IMR-90 (cell line): ENCODE measurements at regions not wholly inside any gene's neighbourhood (a gene's known extent, or its start where the extent isn't known, plus 50 kb on each side); places are given as distances from the start of the nearest gene placed in this dataset.

Source experiments
- ATAC-seq: fragments of 200-7000 bp; cut with Tn5 transposase; 2 replicates; pipeline ENCODE4 v1.9.1; 2020; ENCODE audit warnings: low read depth, mild to moderate bottlenecking, moderate library complexity
- BruUV-seq: library from RNA; stranded (reverse); fragments of 400-500 nt; replicated peaks from 2 replicates; lab custom pipeline; 2021; lab: Mats Ljungman, UMichigan
- CTCF ChIA-PET: fragments of 300-600 bp; formaldehyde crosslinking; extraction: SDS; loops from one replicate; lab custom pipeline; 2021; ENCODE audit warnings: antibody characterized with exemption; lab: Yijun Ruan, JAX
- POLR2A ChIA-PET: fragments of 300-600 bp; sonication (Branson Sonifier 250); formaldehyde crosslinking; loops from one replicate; lab custom pipeline; 2022; ENCODE audit warnings: antibody characterized with exemption; ENCODE audit not compliant: unreplicated experiment; lab: Charles Lee
- DNase-seq: peaks from one replicate; pipeline ENCODE4 v3.0.0; 2013
- H2AFZ ChIP-seq: replicated peaks from 2 replicates; pipeline ENCODE3; 2013; ENCODE audit warnings: low read length, mild to moderate bottlenecking; ENCODE audit not compliant: poor library complexity
- H2AK5ac ChIP-seq: 2 replicates; pipeline ENCODE4 v1.6.1; 2013; ENCODE audit warnings: low read depth, low read length, inconsistent platforms
- H2AK9ac ChIP-seq: replicated peaks from 2 replicates; pipeline ENCODE3; 2013; ENCODE audit warnings: mild to moderate bottlenecking, low read depth, low read length, moderate library complexity; ENCODE audit not compliant: poor library complexity
- H2BK120ac ChIP-seq: 2 replicates; pipeline ENCODE4 v1.6.1; 2013; ENCODE audit warnings: low read depth, low read length, inconsistent platforms
- H2BK15ac ChIP-seq: 3 replicates; pipeline ENCODE4 v1.6.1; 2013; ENCODE audit warnings: low read depth, low read length, inconsistent platforms
- H2BK20ac ChIP-seq: 2 replicates; pipeline ENCODE4 v1.6.1; 2013; ENCODE audit warnings: low read depth, mild to moderate bottlenecking, inconsistent platforms, low read length, moderate library complexity
- H2BK5ac ChIP-seq: 2 replicates; pipeline ENCODE4 v1.6.1; 2013; ENCODE audit warnings: mild to moderate bottlenecking, low read depth, low read length, inconsistent platforms; ENCODE audit not compliant: poor library complexity, severe bottlenecking
- H3K14ac ChIP-seq: replicated peaks from 2 replicates; pipeline ENCODE4 v1.6.1; 2013; ENCODE audit warnings: low read depth, low read length, inconsistent platforms
- H3K18ac ChIP-seq: 2 replicates; pipeline ENCODE4 v1.6.1; 2013; ENCODE audit warnings: low read depth, low read length, control low read depth
- H3K23ac ChIP-seq: 2 replicates; pipeline ENCODE4 v1.6.1; 2013; ENCODE audit warnings: low read depth, low read length, inconsistent platforms
- H3K27ac ChIP-seq: 2 replicates; pipeline ENCODE4 v1.5.1; 2013; ENCODE audit warnings: mild to moderate bottlenecking, control low read depth, low read length; ENCODE audit not compliant: insufficient read depth
- H3K27me3 ChIP-seq: 2 replicates; pipeline ENCODE4 v1.6.1; 2013; ENCODE audit warnings: low read length; ENCODE audit not compliant: control insufficient read depth, insufficient read depth
- H3K36me3 ChIP-seq: 2 replicates; pipeline ENCODE4 v1.6.1; 2013; ENCODE audit warnings: low read length, mixed read lengths; ENCODE audit not compliant: control insufficient read depth, insufficient read depth
- H3K4ac ChIP-seq: 2 replicates; pipeline ENCODE4 v1.6.1; 2013; ENCODE audit warnings: low read depth, low read length, inconsistent platforms
- H3K4me1 ChIP-seq: 2 replicates; pipeline ENCODE4 v1.6.1; 2013; ENCODE audit warnings: low read length, mixed read lengths; ENCODE audit not compliant: control insufficient read depth, insufficient read depth
- H3K4me2 ChIP-seq: 2 replicates; pipeline ENCODE4 v1.6.1; 2013; ENCODE audit warnings: low read depth, mild to moderate bottlenecking, control low read depth, low read length, moderate library complexity
- H3K4me3 ChIP-seq: 2 replicates; pipeline ENCODE4 v1.5.1; 2013; ENCODE audit warnings: low read depth, mild to moderate bottlenecking, control low read depth, low read length, moderate library complexity; ENCODE audit not compliant: insufficient read depth
- H3K56ac ChIP-seq: 2 replicates; pipeline ENCODE4 v1.6.1; 2013; ENCODE audit warnings: low read length, inconsistent platforms; ENCODE audit not compliant: insufficient read depth; ENCODE audit errors: extremely low read depth
- H3K79me1 ChIP-seq, 2 experiments: 2 replicates each; pipeline ENCODE4 v1.6.1; 2013; ENCODE audit warnings: low read length in 2 of 2, inconsistent platforms in 1 of 2, low read depth in 1 of 2
- H3K9ac ChIP-seq: 2 replicates; pipeline ENCODE4 v1.6.1; 2013; ENCODE audit warnings: low read depth, low read length, control low read depth
- H3K9me1 ChIP-seq: 2 replicates; pipeline ENCODE4 v1.6.1; 2013; ENCODE audit warnings: low read length, inconsistent platforms; ENCODE audit not compliant: insufficient read depth
- H3K9me3 ChIP-seq: 2 replicates; pipeline ENCODE4 v1.6.1; 2013; ENCODE audit warnings: low read length; ENCODE audit not compliant: control insufficient read depth, insufficient read depth
- H4K20me1 ChIP-seq: 2 replicates; pipeline ENCODE4 v1.6.1; 2013; ENCODE audit warnings: low read length, inconsistent platforms; ENCODE audit not compliant: insufficient read depth
- H4K5ac ChIP-seq: 2 replicates; pipeline ENCODE4 v1.6.1; 2013; ENCODE audit warnings: mild to moderate bottlenecking, low read depth, low read length, control low read depth
- H4K8ac ChIP-seq, 2 experiments: 2 replicates each; pipeline ENCODE4 v1.6.1; 2013; ENCODE audit warnings: low read depth in 2 of 2, low read length in 2 of 2, control low read depth in 1 of 2, inconsistent platforms in 1 of 2
- H4K91ac ChIP-seq: 2 replicates; pipeline ENCODE4 v1.6.1; 2013; ENCODE audit warnings: low read depth, low read length, inconsistent platforms; ENCODE audit not compliant: insufficient read depth
- BHLHE40 ChIP-seq: fragments of 150-350 bp; IDR thresholded peaks from 2 replicates; pipeline ENCODE4 v1.6.1; 2016; ENCODE audit warnings: mild to moderate bottlenecking, low read depth, low read length
- CEBPB ChIP-seq: IDR thresholded peaks from 2 replicates; pipeline ENCODE4 v1.6.1; 2012; ENCODE audit warnings: low read depth, low read length, improper control_type of control experiment
- CHD1 ChIP-seq: IDR thresholded peaks from 2 replicates; pipeline ENCODE4 v1.6.1; 2012; ENCODE audit warnings: low read depth, low read length, improper control_type of control experiment
- FOS ChIP-seq: fragments of 150-350 bp; IDR thresholded peaks from 2 replicates; pipeline ENCODE4 v1.6.1; 2016; ENCODE audit warnings: low read depth, low read length
- MAFK ChIP-seq: IDR thresholded peaks from 2 replicates; pipeline ENCODE4 v1.6.1; 2012; ENCODE audit warnings: low read depth, low read length, improper control_type of control experiment
- MAZ ChIP-seq: IDR thresholded peaks from 2 replicates; pipeline ENCODE4 v1.6.1; 2012; ENCODE audit warnings: low read depth, mild to moderate bottlenecking, low read length, improper control_type of control experiment, moderate library complexity, borderline replicate concordance
- MXI1 ChIP-seq: IDR thresholded peaks from 2 replicates; pipeline ENCODE4 v1.6.1; 2012; ENCODE audit warnings: low read depth, mild to moderate bottlenecking, low read length, moderate library complexity, borderline replicate concordance
- NFE2L2 ChIP-seq: fragments of 150-350 bp; IDR thresholded peaks from 2 replicates; pipeline ENCODE4 v1.6.1; 2016; ENCODE audit warnings: low read depth, mild to moderate bottlenecking, low read length
- POLR2A ChIP-seq: IDR thresholded peaks from 2 replicates; pipeline ENCODE4 v1.6.1; 2012; ENCODE audit warnings: mild to moderate bottlenecking, low read depth, low read length
- RAD21 ChIP-seq: IDR thresholded peaks from 2 replicates; pipeline ENCODE4 v1.6.1; 2012; ENCODE audit warnings: low read length, improper control_type of control experiment
- RCOR1 ChIP-seq: IDR thresholded peaks from 2 replicates; pipeline ENCODE4 v1.6.1; 2012; ENCODE audit warnings: mild to moderate bottlenecking, low read length, improper control_type of control experiment; ENCODE audit not compliant: insufficient replicate concordance
- RFX5 ChIP-seq: IDR thresholded peaks from 2 replicates; pipeline ENCODE4 v1.8.0; 2012; ENCODE audit warnings: low read depth, mild to moderate bottlenecking, low read length, moderate library complexity
- SMC3 ChIP-seq: fragments of 150-350 bp; IDR thresholded peaks from 2 replicates; pipeline ENCODE4 v1.6.1; 2016; ENCODE audit warnings: low read depth, mild to moderate bottlenecking, antibody characterized with exemption, low read length, moderate library complexity
- USF2 ChIP-seq: fragments of 150-350 bp; IDR thresholded peaks from 2 replicates; pipeline ENCODE4 v1.6.1; 2017; ENCODE audit warnings: mild to moderate bottlenecking, antibody characterized with exemption, low read length, low read depth
- WGBS, 2 experiments: methylation state at CpG; one replicate each; pipeline versions ENCODE4 v1.1.5 to v1.1.7; 2013; ENCODE audit warnings: missing lambda C conversion rate in 2 of 2; ENCODE audit not compliant: insufficient read length in 1 of 2; ENCODE audit errors: extremely low coverage in 2 of 2; 5-methylcytosine and 5-hydroxymethylcytosine counted together
- dilution Hi-C: fragments of 300-500 bp; cut with HindIII; formaldehyde crosslinking; loops from one replicate; pipeline ENCODE4 v1.14.3; 2018; ENCODE audit warnings: low sequenced_read_pairs; ENCODE audit not compliant: unreplicated experiment
- in situ Hi-C: fragments of 300-500 bp; cut with MboI; formaldehyde crosslinking; loops from 3 replicates; pipeline ENCODE4 v1.14.3; 2019; ENCODE audit warnings: low sequenced_read_pairs, inconsistent platforms, mixed read lengths
- intact Hi-C: fragments of 100-400 bp; cut with micrococcal nuclease; formaldehyde crosslinking; loops from 2 replicates; pipeline ENCODE4 v1.10.0; 2022
- TF ChIP-seq, protein P1 (sequence below): conservative IDR thresholded peaks from 2 replicates; pipeline ENCODE4 v1.5.1; 2012; ENCODE audit warnings: mild to moderate bottlenecking, low read depth, low read length, improper control_type of control experiment
- TF ChIP-seq, protein P2 (sequence below): fragments of 150-350 bp; IDR thresholded peaks from 2 replicates; pipeline ENCODE4 v1.6.1; 2016; ENCODE audit warnings: low read depth, mild to moderate bottlenecking, low read length, moderate library complexity, borderline replicate concordance

GRCh38 chr11:56911312-56911711 is 77.4 kb upstream of the OR5AK2 start:
- no peak overlapping the region for H2AK5ac ChIP-seq
- in situ Hi-C loops = no loop called here
- dilution Hi-C loops = no loop called here

More at GRCh38 chr11:56911312-56911711, 77.4 kb upstream of the OR5AK2 start:
- Histone ChIP-seq H3K27ac (no peak overlapping the region), H3K14ac (no peak overlapping the region), H3K4me1 (no peaks in the 10 kb centered on the region), H3K4me3 (no peak overlapping the region), H3K4ac (no peak overlapping the region), H2BK120ac (no peak overlapping the region), H3K36me3 (no peaks in the 10 kb centered on the region), H3K9ac (no peak overlapping the region), H4K20me1 (no peaks in the 10 kb centered on the region), H3K4me2 (no peak overlapping the region), H2AFZ (no peak overlapping the region), H3K79me1 (no peaks in the 10 kb centered on the region), H2BK20ac (no peak overlapping the region), H2AK9ac (no peak overlapping the region), H2BK15ac (no peak overlapping the region), H4K91ac (no peak overlapping the region), H2BK5ac (no peak overlapping the region), H3K9me3 (no peaks in the 10 kb centered on the region), H4K5ac (no peak overlapping the region), H3K27me3 (no peaks in the 10 kb centered on the region), H3K18ac (no peak overlapping the region), H3K9me1 (no peaks in the 10 kb centered on the region), H4K8ac (no peak overlapping the region), H3K56ac (no peak overlapping the region), H3K23ac (no peak overlapping the region)
- intact Hi-C loops = no loop called here
- POLR2A ChIA-PET = no interaction called here
- ATAC-seq (no peak), DNase-seq (no peak)
- CTCF ChIA-PET = no interaction called here
- no TSS peak for BruUV-seq
- no CpG with 5 or more reads among the region's 5 CpGs for WGBS, 2 experiments
- TF ChIP-seq MXI1 = no peak
- no peak for TF ChIP-seq NFE2L2
- no peak for TF ChIP-seq CEBPB
- TF ChIP-seq CHD1 = no peak
- no peak for TF ChIP-seq RFX5
- TF ChIP-seq BHLHE40 = no peak
- no peak for TF ChIP-seq RCOR1
- TF ChIP-seq RAD21 = no peak
- TF ChIP-seq, protein P1, sequence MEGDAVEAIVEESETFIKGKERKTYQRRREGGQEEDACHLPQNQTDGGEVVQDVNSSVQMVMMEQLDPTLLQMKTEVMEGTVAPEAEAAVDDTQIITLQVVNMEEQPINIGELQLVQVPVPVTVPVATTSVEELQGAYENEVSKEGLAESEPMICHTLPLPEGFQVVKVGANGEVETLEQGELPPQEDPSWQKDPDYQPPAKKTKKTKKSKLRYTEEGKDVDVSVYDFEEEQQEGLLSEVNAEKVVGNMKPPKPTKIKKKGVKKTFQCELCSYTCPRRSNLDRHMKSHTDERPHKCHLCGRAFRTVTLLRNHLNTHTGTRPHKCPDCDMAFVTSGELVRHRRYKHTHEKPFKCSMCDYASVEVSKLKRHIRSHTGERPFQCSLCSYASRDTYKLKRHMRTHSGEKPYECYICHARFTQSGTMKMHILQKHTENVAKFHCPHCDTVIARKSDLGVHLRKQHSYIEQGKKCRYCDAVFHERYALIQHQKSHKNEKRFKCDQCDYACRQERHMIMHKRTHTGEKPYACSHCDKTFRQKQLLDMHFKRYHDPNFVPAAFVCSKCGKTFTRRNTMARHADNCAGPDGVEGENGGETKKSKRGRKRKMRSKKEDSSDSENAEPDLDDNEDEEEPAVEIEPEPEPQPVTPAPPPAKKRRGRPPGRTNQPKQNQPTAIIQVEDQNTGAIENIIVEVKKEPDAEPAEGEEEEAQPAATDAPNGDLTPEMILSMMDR = no peak
- TF ChIP-seq USF2 = no peak
- TF ChIP-seq MAFK = no peak
- no peak for TF ChIP-seq POLR2A
- TF ChIP-seq MAZ = no peak
- TF ChIP-seq FOS = no peak
- TF ChIP-seq SMC3 = no peak
- TF ChIP-seq, protein P2, sequence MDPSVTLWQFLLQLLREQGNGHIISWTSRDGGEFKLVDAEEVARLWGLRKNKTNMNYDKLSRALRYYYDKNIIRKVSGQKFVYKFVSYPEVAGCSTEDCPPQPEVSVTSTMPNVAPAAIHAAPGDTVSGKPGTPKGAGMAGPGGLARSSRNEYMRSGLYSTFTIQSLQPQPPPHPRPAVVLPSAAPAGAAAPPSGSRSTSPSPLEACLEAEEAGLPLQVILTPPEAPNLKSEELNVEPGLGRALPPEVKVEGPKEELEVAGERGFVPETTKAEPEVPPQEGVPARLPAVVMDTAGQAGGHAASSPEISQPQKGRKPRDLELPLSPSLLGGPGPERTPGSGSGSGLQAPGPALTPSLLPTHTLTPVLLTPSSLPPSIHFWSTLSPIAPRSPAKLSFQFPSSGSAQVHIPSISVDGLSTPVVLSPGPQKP = no peak
